ENCODE measurements at regions not wholly inside any gene's neighbourhood (a gene's known extent, or its start where the extent isn't known, plus 50 kb on each side); places are given as distances from the start of the nearest gene placed in this dataset.
A peak's percentile ranks its signal among the peaks of the same experiment; 100 is the strongest.

GRCh38 chr9:515665-516064 lies 301.0 kb downstream of the DOCK8 start:
- no peaks in the 10 kb centered on the region for H3K27me3 ChIP-seq (replicated peaks in 2 of 5; ENCODE audit: control insufficient read depth in 4 of 5, insufficient read depth in 5 of 5, low read length in 4 of 5)
- DNase-seq: no peak
- H3K4me3 ChIP-seq (ENCODE audit: control insufficient read depth in 1 of 7, extremely low read depth in 1 of 7, insufficient read depth in 4 of 7, low read depth in 2 of 7, low read length in 6 of 7): no peak overlapping the region
- H3K9me3 ChIP-seq (ENCODE audit: control extremely low read depth in 1 of 5, control insufficient read depth in 4 of 5, insufficient read depth in 2 of 5, low read depth in 1 of 5, low read length in 4 of 5): peaks cover 0 to 1% (median 0%) of the 10 kb centered on the region in 5 experiments
- ChIA-PET POLR2A (no interaction called here), CTCF (no interaction called here)
- 100% methylated on average over 2 of the region's 4 CpGs for WGBS (ENCODE audit: insufficient coverage)
- no peak overlapping the region for H3K27ac ChIP-seq (ENCODE audit: insufficient read depth in 1 of 2, low read depth in 1 of 2, low read length in 2 of 2, poor library complexity in 1 of 2, severe bottlenecking in 2 of 2)
- no peaks in the 10 kb centered on the region for H3K36me3 ChIP-seq (ENCODE audit: control insufficient read depth in 4 of 4, insufficient read depth in 4 of 4, low read length in 3 of 4)
- no peaks in the 10 kb centered on the region for H3K4me1 ChIP-seq (ENCODE audit: control extremely low read depth in 1 of 4, control insufficient read depth in 4 of 4, insufficient read depth in 4 of 4, low read length in 3 of 4)

DNA sequence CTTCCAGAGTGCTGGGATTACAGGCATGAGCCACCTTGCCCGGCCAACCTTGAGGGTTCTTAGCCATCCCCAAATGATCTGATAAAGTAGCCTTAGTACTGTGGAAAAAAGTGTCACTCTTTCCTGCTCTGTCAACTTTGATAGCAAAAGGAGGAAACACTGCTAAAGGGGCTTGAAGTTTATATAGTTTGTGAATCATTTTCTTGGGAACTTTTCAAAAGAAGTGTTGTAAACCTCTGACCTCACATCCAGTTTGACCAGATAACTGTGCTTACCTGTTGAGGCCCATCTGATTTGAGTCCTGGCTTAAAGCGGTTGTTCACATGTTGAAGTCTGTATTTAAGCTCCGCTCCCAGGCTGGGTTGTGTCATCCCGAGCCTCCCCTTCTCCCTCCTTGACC lies 303.3 kb downstream of the DOCK8 start:
- H3K27ac ChIP-seq (ENCODE audit: insufficient read depth in 1 of 2, low read depth in 1 of 2, low read length in 2 of 2, poor library complexity in 1 of 2, severe bottlenecking in 2 of 2): no peak overlapping the region
- CTCF ChIA-PET: no interaction called here
- H3K9me3 ChIP-seq (ENCODE audit: control extremely low read depth in 1 of 5, control insufficient read depth in 4 of 5, insufficient read depth in 2 of 5, low read depth in 1 of 5, low read length in 4 of 5): peaks cover 0 to 1% (median 0%) of the 10 kb centered on the region in 5 experiments
- POLR2A ChIA-PET: no interaction called here
- H3K4me1 ChIP-seq (ENCODE audit: control extremely low read depth in 1 of 4, control insufficient read depth in 4 of 4, insufficient read depth in 4 of 4, low read length in 3 of 4): no peaks in the 10 kb centered on the region
- WGBS (ENCODE audit: insufficient coverage): 79% methylated on average over 3 of the region's 4 CpGs
- no peaks in the 10 kb centered on the region for H3K27me3 ChIP-seq (replicated peaks in 2 of 5; ENCODE audit: control insufficient read depth in 4 of 5, insufficient read depth in 5 of 5, low read length in 4 of 5)
- H3K4me3 ChIP-seq (ENCODE audit: control insufficient read depth in 1 of 7, extremely low read depth in 1 of 7, insufficient read depth in 4 of 7, low read depth in 2 of 7, low read length in 6 of 7): no peak overlapping the region
- no peak for DNase-seq
- H3K36me3 ChIP-seq (ENCODE audit: control insufficient read depth in 4 of 4, insufficient read depth in 4 of 4, low read length in 3 of 4): no peaks in the 10 kb centered on the region

- CTCF ChIA-PET: no interaction called here
- Histone ChIP-seq H3K4me3 (ENCODE audit: control insufficient read depth in 1 of 7, extremely low read depth in 1 of 7, insufficient read depth in 4 of 7, low read depth in 2 of 7, low read length in 6 of 7) (no peak overlapping the region), H3K27ac (ENCODE audit: insufficient read depth in 1 of 2, low read depth in 1 of 2, low read length in 2 of 2, poor library complexity in 1 of 2, severe bottlenecking in 2 of 2) (no peak overlapping the region), H3K27me3 (replicated peaks in 2 of 5; ENCODE audit: control insufficient read depth in 4 of 5, insufficient read depth in 5 of 5, low read length in 4 of 5) (no peaks in the 10 kb centered on the region), H3K36me3 (ENCODE audit: control insufficient read depth in 4 of 4, insufficient read depth in 4 of 4, low read length in 3 of 4) (no peaks in the 10 kb centered on the region), H3K4me1 (ENCODE audit: control extremely low read depth in 1 of 4, control insufficient read depth in 4 of 4, insufficient read depth in 4 of 4, low read length in 3 of 4) (no peaks in the 10 kb centered on the region), H3K9me3 (ENCODE audit: control extremely low read depth in 1 of 5, control insufficient read depth in 4 of 5, insufficient read depth in 2 of 5, low read depth in 1 of 5, low read length in 4 of 5) (peaks cover 0 to 1% (median 0%) of the 10 kb centered on the region in 5 experiments)
- DNase-seq: no peak
- POLR2A ChIA-PET: no interaction called here
- 92% methylated on average over 5 of the region's 5 CpGs for WGBS (ENCODE audit: insufficient coverage)
Observed at GRCh38 chr9:518540-518939, 303.9 kb downstream of the DOCK8 start.

GRCh38 chr9:519579-519978 lies 304.9 kb downstream of the DOCK8 start:
- H3K4me1 ChIP-seq (ENCODE audit: control extremely low read depth in 1 of 4, control insufficient read depth in 4 of 4, insufficient read depth in 4 of 4, low read length in 3 of 4): no peaks in the 10 kb centered on the region
- ChIA-PET CTCF (no interaction called here), POLR2A (no interaction called here)
- H3K27ac ChIP-seq (ENCODE audit: insufficient read depth in 1 of 2, low read depth in 1 of 2, low read length in 2 of 2, poor library complexity in 1 of 2, severe bottlenecking in 2 of 2): no peak overlapping the region
- no peaks in the 10 kb centered on the region for H3K27me3 ChIP-seq (replicated peaks in 2 of 5; ENCODE audit: control insufficient read depth in 4 of 5, insufficient read depth in 5 of 5, low read length in 4 of 5)
- H3K9me3 ChIP-seq (ENCODE audit: control extremely low read depth in 1 of 5, control insufficient read depth in 4 of 5, insufficient read depth in 2 of 5, low read depth in 1 of 5, low read length in 4 of 5): peaks cover 0 to 1% (median 0%) of the 10 kb centered on the region in 5 experiments
- no peak overlapping the region for H3K4me3 ChIP-seq (ENCODE audit: control insufficient read depth in 1 of 7, extremely low read depth in 1 of 7, insufficient read depth in 4 of 7, low read depth in 2 of 7, low read length in 6 of 7)
- no peaks in the 10 kb centered on the region for H3K36me3 ChIP-seq (ENCODE audit: control insufficient read depth in 4 of 4, insufficient read depth in 4 of 4, low read length in 3 of 4)
- 100% methylated on average over 3 of the region's 3 CpGs for WGBS (ENCODE audit: insufficient coverage)
- DNase-seq: no peak

GRCh38 chr9:520302-520701 lies 305.6 kb downstream of the DOCK8 start:
- Histone ChIP-seq H3K27me3 (replicated peaks in 2 of 5; ENCODE audit: control insufficient read depth in 4 of 5, insufficient read depth in 5 of 5, low read length in 4 of 5) (no peaks in the 10 kb centered on the region), H3K4me3 (ENCODE audit: control insufficient read depth in 1 of 7, extremely low read depth in 1 of 7, insufficient read depth in 4 of 7, low read depth in 2 of 7, low read length in 6 of 7) (no peak overlapping the region), H3K4me1 (ENCODE audit: control extremely low read depth in 1 of 4, control insufficient read depth in 4 of 4, insufficient read depth in 4 of 4, low read length in 3 of 4) (no peaks in the 10 kb centered on the region), H3K9me3 (ENCODE audit: control extremely low read depth in 1 of 5, control insufficient read depth in 4 of 5, insufficient read depth in 2 of 5, low read depth in 1 of 5, low read length in 4 of 5) (peaks cover 0 to 1% (median 0%) of the 10 kb centered on the region in 5 experiments), H3K36me3 (ENCODE audit: control insufficient read depth in 4 of 4, insufficient read depth in 4 of 4, low read length in 3 of 4) (no peaks in the 10 kb centered on the region), H3K27ac (ENCODE audit: insufficient read depth in 1 of 2, low read depth in 1 of 2, low read length in 2 of 2, poor library complexity in 1 of 2, severe bottlenecking in 2 of 2) (no peak overlapping the region)
- DNase-seq: peak in 1 of 3 donors; percentile 23
- POLR2A ChIA-PET: no interaction called here
- WGBS (ENCODE audit: insufficient coverage): no CpG with 5 or more reads among the region's 3 CpGs
- CTCF ChIA-PET: interaction anchor here (0.7 kb wide), 1 partner anchor 10 kb away, joined by 3 read pairs; no protein-coding TSS in a partner anchor

GRCh38 chr9:522190-522589 lies 307.5 kb downstream of the DOCK8 start:
- Histone ChIP-seq H3K27me3 (replicated peaks in 2 of 5; ENCODE audit: control insufficient read depth in 4 of 5, insufficient read depth in 5 of 5, low read length in 4 of 5) (no peaks in the 10 kb centered on the region), H3K9me3 (ENCODE audit: control extremely low read depth in 1 of 5, control insufficient read depth in 4 of 5, insufficient read depth in 2 of 5, low read depth in 1 of 5, low read length in 4 of 5) (no peaks in the 10 kb centered on the region), H3K36me3 (ENCODE audit: control insufficient read depth in 4 of 4, insufficient read depth in 4 of 4, low read length in 3 of 4) (no peaks in the 10 kb centered on the region), H3K4me3 (ENCODE audit: control insufficient read depth in 1 of 7, extremely low read depth in 1 of 7, insufficient read depth in 4 of 7, low read depth in 2 of 7, low read length in 6 of 7) (no peak overlapping the region), H3K27ac (ENCODE audit: insufficient read depth in 1 of 2, low read depth in 1 of 2, low read length in 2 of 2, poor library complexity in 1 of 2, severe bottlenecking in 2 of 2) (no peak overlapping the region), H3K4me1 (ENCODE audit: control extremely low read depth in 1 of 4, control insufficient read depth in 4 of 4, insufficient read depth in 4 of 4, low read length in 3 of 4) (no peaks in the 10 kb centered on the region)
- CTCF ChIA-PET: no interaction called here
- WGBS (ENCODE audit: insufficient coverage): 100% methylated on average over 2 of the region's 5 CpGs
- DNase-seq: no peak
- POLR2A ChIA-PET: no interaction called here

GRCh38 chr9:522658-523057 lies 308.0 kb downstream of the DOCK8 start:
- H3K27me3 ChIP-seq (replicated peaks in 2 of 5; ENCODE audit: control insufficient read depth in 4 of 5, insufficient read depth in 5 of 5, low read length in 4 of 5): no peaks in the 10 kb centered on the region
- WGBS (ENCODE audit: insufficient coverage): no CpG with 5 or more reads among the region's 1 CpG
- no peaks in the 10 kb centered on the region for H3K36me3 ChIP-seq (ENCODE audit: control insufficient read depth in 4 of 4, insufficient read depth in 4 of 4, low read length in 3 of 4)
- H3K9me3 ChIP-seq (ENCODE audit: control extremely low read depth in 1 of 5, control insufficient read depth in 4 of 5, insufficient read depth in 2 of 5, low read depth in 1 of 5, low read length in 4 of 5): no peaks in the 10 kb centered on the region
- no peak overlapping the region for H3K27ac ChIP-seq (ENCODE audit: insufficient read depth in 1 of 2, low read depth in 1 of 2, low read length in 2 of 2, poor library complexity in 1 of 2, severe bottlenecking in 2 of 2)
- no peak overlapping the region for H3K4me3 ChIP-seq (ENCODE audit: control insufficient read depth in 1 of 7, extremely low read depth in 1 of 7, insufficient read depth in 4 of 7, low read depth in 2 of 7, low read length in 6 of 7)
- no peak for DNase-seq
- ChIA-PET POLR2A (no interaction called here), CTCF (no interaction called here)
- no peaks in the 10 kb centered on the region for H3K4me1 ChIP-seq (ENCODE audit: control extremely low read depth in 1 of 4, control insufficient read depth in 4 of 4, insufficient read depth in 4 of 4, low read length in 3 of 4)

All from common myeloid progenitor, CD34-positive (primary cell).